Activated CD4-positive, alpha-beta T cell treated with anti-CD3 and anti-CD28 coated beads for 36 hours (primary cell): ENCODE measurements at regions not wholly inside any gene's neighbourhood (a gene's known extent, or its start where the extent isn't known, plus 50 kb on each side); places are given as distances from the start of the nearest gene placed in this dataset.

Experiments used
- ATAC-seq: fragments of 200-7000 bp; cut with Tn5 transposase; one replicate; pipeline ENCODE4 v1.10.0; 2021; ENCODE audit warnings: mild to moderate bottlenecking, moderate library complexity
- CTCF ChIA-PET: fragments of 350-600 bp; sonication (Branson Sonifier 250); formaldehyde crosslinking; loops from one replicate; lab custom pipeline; 2021; ENCODE audit warnings: antibody characterized with exemption; lab: Charles Lee
- POLR2A ChIA-PET: fragments of 350-600 bp; sonication (Branson Sonifier 250); formaldehyde crosslinking; loops from one replicate; lab custom pipeline; 2021; ENCODE audit warnings: antibody characterized with exemption, inconsistent platforms; lab: Charles Lee
- DNase-seq: peaks from one replicate; pipeline ENCODE4 v3.0.0-alpha.2; 2020
- H3K27ac Mint-ChIP-seq: one replicate; pipeline ENCODE4 v1.8.0; 2021; ENCODE audit warnings: mixed read lengths
- H3K27me3 Mint-ChIP-seq: one replicate; pipeline ENCODE4 v1.8.0; 2021; ENCODE audit warnings: mixed read lengths
- H3K36me3 Mint-ChIP-seq: one replicate; pipeline ENCODE4 v1.8.0; 2021; ENCODE audit warnings: low read depth, mixed read lengths
- H3K4me1 Mint-ChIP-seq: one replicate; pipeline ENCODE4 v1.8.0; 2021; ENCODE audit warnings: mixed read lengths
- H3K4me3 Mint-ChIP-seq: one replicate; pipeline ENCODE4 v1.8.0; 2021; ENCODE audit warnings: mild to moderate bottlenecking, moderate library complexity, mixed read lengths
- H3K9me3 Mint-ChIP-seq: one replicate; pipeline ENCODE4 v1.8.0; 2021; ENCODE audit warnings: low read depth, mixed read lengths
- intact Hi-C, 2 experiments: fragments of 100-400 bp; cut with DNase I in 1 of 2; cut with micrococcal nuclease in 1 of 2; formaldehyde crosslinking; loops; one replicate each; pipeline versions ENCODE4 v1.14.2 to v1.15.1; 2022 to 2024; cut with DNase I, micrococcal nuclease

- CTCF ChIA-PET: no interaction called here
- ATAC-seq (no peak), DNase-seq (no peak)
- POLR2A ChIA-PET: no interaction called here
- Mint-ChIP-seq H3K9me3 (peaks cover 4% of the 10 kb centered on the region), H3K27ac (no peak overlapping the region), H3K4me1 (no peaks in the 10 kb centered on the region), H3K27me3 (peaks cover 2% of the 10 kb centered on the region), H3K4me3 (no peak overlapping the region), H3K36me3 (no peaks in the 10 kb centered on the region)
- intact Hi-C loops: no loop called here
These were observed 102.5 kb upstream of the PDZRN3 start for GRCh38 chr3:73727117-73727821.

GRCh38 chr3:73723596-73723995 is 98.9 kb upstream of the PDZRN3 start:
- intact Hi-C loops: no loop called here
- ATAC-seq: no peak

GRCh38 chr3:73719861-73720260 is 95.1 kb upstream of the PDZRN3 start:
- Mint-ChIP-seq H3K4me1 (no peaks in the 10 kb centered on the region), H3K36me3 (no peaks in the 10 kb centered on the region), H3K27me3 (no peaks in the 10 kb centered on the region), H3K9me3 (no peaks in the 10 kb centered on the region), H3K4me3 (no peak overlapping the region), H3K27ac (no peak overlapping the region)
- CTCF ChIA-PET: no interaction called here
- no peak for DNase-seq
- POLR2A ChIA-PET: no interaction called here
- intact Hi-C loops: no loop called here
- no peak for ATAC-seq

More at GRCh38 chr3:73723596-73723995, 98.9 kb upstream of the PDZRN3 start:
- ChIA-PET POLR2A (no interaction called here), CTCF (no interaction called here)
- no peaks in the 10 kb centered on the region for H3K27me3 Mint-ChIP-seq
- H3K36me3 Mint-ChIP-seq: no peaks in the 10 kb centered on the region
- no peak overlapping the region for H3K4me3 Mint-ChIP-seq
- DNase-seq: no peak
- H3K27ac Mint-ChIP-seq: no peak overlapping the region
- H3K4me1 Mint-ChIP-seq: no peaks in the 10 kb centered on the region
- H3K9me3 Mint-ChIP-seq: no peaks in the 10 kb centered on the region

DNA sequence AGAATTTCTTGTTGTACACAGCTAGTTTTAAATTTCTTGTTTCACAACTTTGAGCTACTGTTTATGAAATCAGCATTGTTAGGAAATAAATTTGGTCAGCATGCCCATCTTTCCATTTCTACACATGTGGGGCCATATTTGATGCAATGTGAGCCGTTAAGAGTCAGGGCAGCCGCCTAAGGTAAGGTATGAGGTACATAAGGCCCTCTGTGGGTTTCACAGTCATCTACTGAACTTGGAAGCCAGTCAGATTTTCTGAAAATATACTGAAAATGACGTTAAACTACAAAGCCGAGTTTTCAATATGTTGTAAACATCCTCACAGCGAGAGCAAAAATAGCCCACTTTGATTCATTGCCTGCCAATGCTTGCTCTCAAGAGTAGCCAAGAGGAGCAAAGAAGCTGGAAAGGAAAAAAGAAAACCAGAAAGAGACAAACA is 94.7 kb upstream of the PDZRN3 start:
- no peaks in the 10 kb centered on the region for H3K27me3 Mint-ChIP-seq
- H3K4me1 Mint-ChIP-seq: no peaks in the 10 kb centered on the region
- ChIA-PET CTCF (interaction anchor here (0.6 kb wide), 1 partner anchor 954 kb away, joined by 3 read pairs; no protein-coding TSS in a partner anchor), POLR2A (no interaction called here)
- DNase-seq: no peak
- no peak overlapping the region for H3K4me3 Mint-ChIP-seq
- intact Hi-C loops: no loop called here
- no peaks in the 10 kb centered on the region for H3K36me3 Mint-ChIP-seq
- H3K27ac Mint-ChIP-seq: no peak overlapping the region
- no peaks in the 10 kb centered on the region for H3K9me3 Mint-ChIP-seq
- ATAC-seq: no peak

- no peaks in the 10 kb centered on the region for H3K27me3 Mint-ChIP-seq
- ATAC-seq: no peak
- DNase-seq: no peak
- ChIA-PET POLR2A (no interaction called here), CTCF (interaction anchor here (0.6 kb wide), 1 partner anchor 955 kb away, joined by 3 read pairs; no protein-coding TSS in a partner anchor)
- H3K4me1 Mint-ChIP-seq: no peaks in the 10 kb centered on the region
- H3K9me3 Mint-ChIP-seq: no peaks in the 10 kb centered on the region
- H3K4me3 Mint-ChIP-seq: no peak overlapping the region
- no peak overlapping the region for H3K27ac Mint-ChIP-seq
- intact Hi-C loops: no loop called here
- no peaks in the 10 kb centered on the region for H3K36me3 Mint-ChIP-seq
These were observed 93.8 kb upstream of the PDZRN3 start for GRCh38 chr3:73718326-73719110.

DNA sequence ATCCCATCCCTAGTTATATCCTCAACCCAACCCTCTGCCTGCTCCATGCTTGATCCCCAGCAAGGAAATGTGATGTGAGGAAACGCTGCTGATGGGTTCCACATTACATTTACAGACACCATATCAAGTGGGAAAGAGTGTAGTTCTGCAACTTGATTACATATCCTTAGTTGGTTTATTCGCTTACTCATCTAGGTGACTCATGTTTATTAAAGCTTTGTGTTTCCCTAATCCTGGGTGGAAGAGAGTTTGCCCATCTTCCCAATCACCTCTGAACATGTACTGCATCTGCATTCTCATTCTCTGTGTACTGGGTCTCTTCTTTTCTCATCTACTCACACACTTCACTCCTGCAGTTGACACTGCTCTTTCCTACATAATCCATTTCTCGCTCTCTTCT is 91.7 kb upstream of the PDZRN3 start:
- POLR2A ChIA-PET: no interaction called here
- intact Hi-C loops: no loop called here
- no peaks in the 10 kb centered on the region for H3K36me3 Mint-ChIP-seq

GRCh38 chr3:73710340-73710739 is 85.6 kb upstream of the PDZRN3 start:
- H3K27ac Mint-ChIP-seq: no peak overlapping the region
- no peaks in the 10 kb centered on the region for H3K4me1 Mint-ChIP-seq
- no peak overlapping the region for H3K4me3 Mint-ChIP-seq
- ChIA-PET CTCF (no interaction called here), POLR2A (no interaction called here)
- intact Hi-C loops: no loop called here
- no peaks in the 10 kb centered on the region for H3K27me3 Mint-ChIP-seq
- no peak for DNase-seq
- peaks cover 3% of the 10 kb centered on the region for H3K9me3 Mint-ChIP-seq
- H3K36me3 Mint-ChIP-seq: no peaks in the 10 kb centered on the region
- ATAC-seq: no peak

More for the DNA sequence above, 91.7 kb upstream of the PDZRN3 start:
- no peak overlapping the region for H3K27ac Mint-ChIP-seq
- CTCF ChIA-PET: no interaction called here
- DNase-seq (no peak), ATAC-seq (no peak)
- peaks cover 3% of the 10 kb centered on the region for H3K9me3 Mint-ChIP-seq
- no peak overlapping the region for H3K4me3 Mint-ChIP-seq
- no peaks in the 10 kb centered on the region for H3K27me3 Mint-ChIP-seq
- H3K4me1 Mint-ChIP-seq: no peaks in the 10 kb centered on the region

DNA sequence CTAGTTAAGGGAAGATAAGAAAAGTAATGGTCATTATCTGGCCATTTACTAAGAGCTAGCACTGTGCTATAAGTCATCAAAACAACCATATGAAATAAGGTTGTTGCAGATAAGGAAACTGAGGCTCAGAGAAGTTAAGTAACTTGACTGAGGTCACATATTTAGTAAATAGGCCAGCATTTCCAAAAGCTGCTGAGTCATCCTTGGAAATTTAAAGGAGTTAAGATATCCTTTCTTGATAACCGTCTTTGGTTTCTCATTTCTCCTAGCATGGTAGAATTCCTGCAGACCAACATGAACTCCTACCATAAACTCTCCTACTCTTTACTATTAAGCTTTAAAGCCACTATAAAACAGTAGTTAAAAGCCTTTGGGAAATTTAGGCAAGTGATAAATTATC is 85.0 kb upstream of the PDZRN3 start:
- peaks cover 3% of the 10 kb centered on the region for H3K9me3 Mint-ChIP-seq
- ATAC-seq (no peak), DNase-seq (no peak)
- H3K4me1 Mint-ChIP-seq: no peaks in the 10 kb centered on the region
- no peak overlapping the region for H3K4me3 Mint-ChIP-seq
- CTCF ChIA-PET: no interaction called here
- no peaks in the 10 kb centered on the region for H3K36me3 Mint-ChIP-seq
- intact Hi-C loops: no loop called here
- H3K27ac Mint-ChIP-seq: no peak overlapping the region
- POLR2A ChIA-PET: interaction anchor here (0.6 kb wide), 1 partner anchor 27 kb away, joined by 5 read pairs; no protein-coding TSS in a partner anchor
- H3K27me3 Mint-ChIP-seq: no peaks in the 10 kb centered on the region

GRCh38 chr3:73708956-73709355 is 84.2 kb upstream of the PDZRN3 start:
- Mint-ChIP-seq H3K36me3 (no peaks in the 10 kb centered on the region), H3K27ac (no peak overlapping the region), H3K9me3 (peaks cover 3% of the 10 kb centered on the region), H3K4me3 (no peak overlapping the region), H3K27me3 (no peaks in the 10 kb centered on the region), H3K4me1 (no peaks in the 10 kb centered on the region)
- intact Hi-C loops: no loop called here
- ATAC-seq (no peak), DNase-seq (no peak)
- ChIA-PET POLR2A (no interaction called here), CTCF (no interaction called here)

DNA sequence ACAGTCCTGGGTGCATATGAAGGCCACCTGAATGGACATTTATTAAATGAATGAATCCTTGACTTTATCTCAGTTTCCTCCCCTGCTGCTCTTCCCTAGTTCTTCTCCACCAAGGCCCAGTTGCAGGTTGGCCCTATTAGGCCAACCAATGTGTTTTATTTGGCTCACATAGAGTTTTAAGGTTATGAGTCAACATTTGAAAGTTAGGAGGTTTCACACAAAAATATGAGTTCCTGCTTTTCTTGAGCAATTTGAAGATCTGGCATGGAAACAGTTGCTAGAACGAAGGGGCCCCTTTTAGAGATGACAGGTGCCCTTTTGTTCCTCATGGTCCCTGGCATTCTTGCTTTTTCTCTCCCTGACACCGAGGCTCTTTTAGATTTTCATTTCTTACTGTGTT is 83.0 kb upstream of the PDZRN3 start:
- DNase-seq (no peak), ATAC-seq (no peak)
- Mint-ChIP-seq H3K27ac (no peak overlapping the region), H3K4me1 (no peaks in the 10 kb centered on the region), H3K4me3 (no peak overlapping the region), H3K27me3 (no peaks in the 10 kb centered on the region), H3K36me3 (no peaks in the 10 kb centered on the region), H3K9me3 (peaks cover 3% of the 10 kb centered on the region)
- intact Hi-C loops: no loop called here
- POLR2A ChIA-PET: no interaction called here
- CTCF ChIA-PET: no interaction called here

DNA sequence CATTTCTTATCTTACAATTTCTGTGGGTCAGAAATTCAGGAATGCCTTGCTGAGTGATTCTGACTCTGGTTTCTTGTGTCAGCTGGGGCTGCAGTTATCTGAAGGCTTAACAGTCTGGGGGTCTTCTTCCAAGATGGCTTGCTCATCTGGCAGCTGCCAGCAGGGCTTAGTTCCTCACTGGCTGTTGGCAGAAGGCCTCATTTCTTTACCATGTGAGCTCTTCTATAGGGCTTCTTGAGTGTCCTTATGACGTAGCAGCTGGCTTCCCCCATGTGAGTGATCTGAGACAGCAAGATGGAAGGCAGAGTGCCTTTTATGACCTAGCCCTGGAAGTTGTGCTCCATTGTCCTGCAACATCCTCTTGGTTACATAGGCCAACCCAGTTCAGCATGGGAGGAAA is 82.0 kb upstream of the PDZRN3 start:
- ATAC-seq: no peak

GRCh38 chr3:73705792-73706191 is 81.1 kb upstream of the PDZRN3 start:
- Mint-ChIP-seq H3K27me3 (no peaks in the 10 kb centered on the region), H3K36me3 (no peaks in the 10 kb centered on the region), H3K4me3 (no peak overlapping the region), H3K27ac (no peak overlapping the region), H3K4me1 (no peaks in the 10 kb centered on the region), H3K9me3 (no peaks in the 10 kb centered on the region)
- ATAC-seq (no peak), DNase-seq (no peak)
- POLR2A ChIA-PET: no interaction called here
- intact Hi-C loops: no loop called here
- CTCF ChIA-PET: no interaction called here

More for the DNA sequence above, 82.0 kb upstream of the PDZRN3 start:
- Mint-ChIP-seq H3K4me3 (no peak overlapping the region), H3K27ac (no peak overlapping the region), H3K9me3 (peaks cover 3% of the 10 kb centered on the region), H3K27me3 (no peaks in the 10 kb centered on the region), H3K4me1 (no peaks in the 10 kb centered on the region), H3K36me3 (no peaks in the 10 kb centered on the region)
- POLR2A ChIA-PET: no interaction called here
- CTCF ChIA-PET: no interaction called here
- no peak for DNase-seq
- intact Hi-C loops: no loop called here
